Left renal pelvis (tissue), 4 donors: ENCODE measurements at regions not wholly inside any gene's neighbourhood (a gene's known extent, or its start where the extent isn't known, plus 50 kb on each side); places are given as distances from the start of the nearest gene placed in this dataset.
A peak's percentile ranks its signal among the peaks of the same experiment; 100 is the strongest.
"Not testable (repeated sequence)": the region's sequence is repeated elsewhere in the genome, so short reads cannot be mapped to it uniquely, and the experiment has no call there.

Experiments used
- DNase-seq, 4 donors: peaks; one replicate each; pipeline ENCODE4 v3.0.0-alpha.2; 2013; ENCODE audit warnings: low read depth in 4 of 4, low spot score in 3 of 4

- DNase-seq, result not testable (repeated sequence)
Measured at GRCh38 chr18:42378854-42379253, 423.8 kb downstream of the PIK3C3 start.

- not testable (repeated sequence) for DNase-seq
Measured at GRCh38 chr18:42381236-42381635, 426.2 kb downstream of the PIK3C3 start.

- DNase-seq, result no peak
Measured at GRCh38 chr18:42392416-42392815, 437.4 kb downstream of the PIK3C3 start.

- no peak for DNase-seq
Measured at GRCh38 chr18:42392926-42393325, 437.9 kb downstream of the PIK3C3 start.

- no peak for DNase-seq
Measured at GRCh38 chr18:42394238-42394637, 439.2 kb downstream of the PIK3C3 start.

GRCh38 chr18:42401131-42401673, 446.2 kb downstream of the PIK3C3 start:
- no peak for DNase-seq

- no peak for DNase-seq
Measured at GRCh38 chr18:42404151-42404550, 449.1 kb downstream of the PIK3C3 start.

GRCh38 chr18:42409005-42409404, 454.0 kb downstream of the PIK3C3 start:
- DNase-seq, result no peak

- no peak for DNase-seq
Measured at GRCh38 chr18:42412281-42412680, 457.2 kb downstream of the PIK3C3 start.

- DNase-seq, result no peak
Measured at GRCh38 chr18:42412896-42413295, 457.9 kb downstream of the PIK3C3 start.

- no peak for DNase-seq
Measured at GRCh38 chr18:42413870-42414269, 458.8 kb downstream of the PIK3C3 start.

- DNase-seq, result no peak
Measured at GRCh38 chr18:42414756-42415454, 459.9 kb downstream of the PIK3C3 start.

- DNase-seq, result no peak
Measured at GRCh38 chr18:42417189-42417588, 462.2 kb downstream of the PIK3C3 start.

- DNase-seq, result peak in 2 of 4 donors; percentile 12 to 35
Measured at GRCh38 chr18:42418121-42418520, 463.1 kb downstream of the PIK3C3 start.

GRCh38 chr18:42425025-42425424, 470.0 kb downstream of the PIK3C3 start:
- no peak for DNase-seq

GRCh38 chr18:42426496-42427015, 471.5 kb downstream of the PIK3C3 start:
- no peak for DNase-seq

GRCh38 chr18:42429196-42429595, 474.2 kb downstream of the PIK3C3 start:
- no peak for DNase-seq

- no peak for DNase-seq
Measured at GRCh38 chr18:42436222-42436765, 481.3 kb downstream of the PIK3C3 start.

- DNase-seq, result no peak
Measured at GRCh38 chr18:42437001-42437400, 482.0 kb downstream of the PIK3C3 start.

GRCh38 chr18:42437646-42438045, 482.6 kb downstream of the PIK3C3 start:
- no peak for DNase-seq

GRCh38 chr18:42442656-42443055, 487.6 kb downstream of the PIK3C3 start:
- DNase-seq, result no peak

- no peak for DNase-seq
Measured at GRCh38 chr18:42444349-42444748, 489.3 kb downstream of the PIK3C3 start.
